HG03571 (cell line): ENCODE measurements at regions not wholly inside any gene's neighbourhood (a gene's known extent, or its start where the extent isn't known, plus 50 kb on each side); places are given as distances from the start of the nearest gene placed in this dataset.
"Not testable (repeated sequence)": the region's sequence is repeated elsewhere in the genome, so short reads cannot be mapped to it uniquely, and the experiment has no call there.

ENCODE experiments used
- ATAC-seq: cut with Tn5 transposase; IDR thresholded peaks from one replicate; pipeline ENCODE4 v1.9.1; 2021; ENCODE audit not compliant: unreplicated experiment

GRCh38 chr5:112570708-112571444 lies 151.8 kb upstream of the EPB41L4A start:
- no peak for ATAC-seq

GRCh38 chr5:112573441-112573840 lies 154.4 kb upstream of the EPB41L4A start:
- ATAC-seq = no peak

- ATAC-seq = no peak
Observed at GRCh38 chr5:112574536-112574935, 155.5 kb upstream of the EPB41L4A start.

GRCh38 chr5:112576298-112576925 lies 157.3 kb upstream of the EPB41L4A start:
- no peak for ATAC-seq

- no peak for ATAC-seq
Observed at GRCh38 chr5:112579599-112580170, 158.0 kb upstream of the APC start.

- no peak for ATAC-seq
Observed at GRCh38 chr5:112581811-112582320, 155.8 kb upstream of the APC start.

- no peak for ATAC-seq
Observed at GRCh38 chr5:112583166-112583565, 154.5 kb upstream of the APC start.

- ATAC-seq = no peak
Observed at GRCh38 chr5:112584781-112585180, 152.9 kb upstream of the APC start.

GRCh38 chr5:112586596-112587062 lies 151.1 kb upstream of the APC start:
- peak; percentile 66 for ATAC-seq

GRCh38 chr5:112590858-112591257 lies 146.8 kb upstream of the APC start:
- not testable (repeated sequence) for ATAC-seq

- ATAC-seq = no peak
Observed at GRCh38 chr5:112594095-112594850, 143.4 kb upstream of the APC start.

- no peak for ATAC-seq
Observed at GRCh38 chr5:112594941-112595340, 142.7 kb upstream of the APC start.

- ATAC-seq = no peak
Observed at GRCh38 chr5:112597831-112598230, 139.9 kb upstream of the APC start.

- ATAC-seq = not testable (repeated sequence)
Observed at GRCh38 chr5:112600510-112600909, 137.2 kb upstream of the APC start.

- ATAC-seq = peak; percentile 58
Observed at GRCh38 chr5:112604732-112605630, 132.7 kb upstream of the APC start.

- ATAC-seq = no peak
Observed at GRCh38 chr5:112608975-112609374, 128.7 kb upstream of the APC start.

- ATAC-seq = no peak
Observed at GRCh38 chr5:112612663-112613062, 125.0 kb upstream of the APC start.

GRCh38 chr5:112614285-112614684 lies 123.4 kb upstream of the APC start:
- ATAC-seq = no peak

- ATAC-seq = no peak
Observed at GRCh38 chr5:112614986-112615385, 122.7 kb upstream of the APC start.
